ENCODE measurements at regions not wholly inside any gene's neighbourhood (a gene's known extent, or its start where the extent isn't known, plus 50 kb on each side); places are given as distances from the start of the nearest gene placed in this dataset.
A peak's percentile ranks its signal among the peaks of the same experiment; 100 is the strongest.
"Not testable (repeated sequence)": the region's sequence is repeated elsewhere in the genome, so short reads cannot be mapped to it uniquely, and the experiment has no call there.

DNA sequence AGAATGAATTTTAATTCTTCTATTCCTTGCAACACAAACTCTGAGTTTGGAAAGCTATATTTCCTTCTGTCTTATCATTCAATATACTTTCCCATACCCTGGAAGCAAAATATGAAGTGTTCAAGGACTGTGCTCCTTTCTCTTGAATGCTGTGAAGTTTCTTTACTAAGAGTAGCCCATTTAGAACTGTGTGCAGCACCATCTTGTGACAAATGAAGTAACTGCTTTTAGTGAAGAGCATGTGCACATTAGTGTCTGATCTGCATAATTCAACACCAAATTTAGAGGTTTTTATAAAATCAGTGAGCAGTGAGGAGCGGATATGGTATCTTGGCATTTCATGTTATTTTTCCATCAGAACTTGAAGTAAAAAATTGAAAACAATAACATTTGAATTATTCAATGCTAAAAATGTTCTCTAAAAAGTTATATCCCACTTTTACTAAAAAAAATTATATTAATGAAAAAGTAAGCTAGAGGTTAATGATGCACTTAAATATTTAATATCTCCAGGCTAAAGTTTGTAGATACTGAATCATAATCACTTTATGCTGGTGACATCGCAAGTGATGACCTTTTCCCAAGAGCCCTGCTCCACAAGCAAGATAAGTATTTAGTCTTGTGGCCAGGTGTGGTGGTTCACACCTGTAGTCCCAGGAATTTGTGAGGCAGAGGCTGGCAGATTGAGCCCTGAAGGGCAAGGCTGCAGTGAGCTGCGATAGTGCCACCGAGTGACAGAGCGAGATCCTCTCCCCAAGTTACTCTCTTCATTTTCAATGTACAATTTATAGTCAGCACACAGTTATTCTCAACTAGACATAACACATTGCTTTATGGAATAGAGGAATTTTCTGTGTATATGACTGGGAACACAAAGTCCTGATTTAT lies 108.8 kb upstream of the PCLO start:
- no peaks in the 10 kb centered on the region for H3K9me3 ChIP-seq (ENCODE audit: insufficient read depth, low read length)
- H3K27me3 ChIP-seq (ENCODE audit: low read depth, low read length) = no peaks in the 10 kb centered on the region
- H3K36me3 ChIP-seq (replicated peaks; ENCODE audit: low read depth, low read length) = no peaks in the 10 kb centered on the region
- no peaks in the 10 kb centered on the region for H4K20me1 ChIP-seq (ENCODE audit: insufficient read depth, low read length)
- no peak overlapping the region for H2AFZ ChIP-seq (ENCODE audit: low read depth, low read length)
- peaks cover 11% of the 10 kb centered on the region for H3K4me1 ChIP-seq (ENCODE audit: low read length)
- no peak overlapping the region for H3K9ac ChIP-seq (ENCODE audit: low read length)
- TF ChIP-seq, protein P1, sequence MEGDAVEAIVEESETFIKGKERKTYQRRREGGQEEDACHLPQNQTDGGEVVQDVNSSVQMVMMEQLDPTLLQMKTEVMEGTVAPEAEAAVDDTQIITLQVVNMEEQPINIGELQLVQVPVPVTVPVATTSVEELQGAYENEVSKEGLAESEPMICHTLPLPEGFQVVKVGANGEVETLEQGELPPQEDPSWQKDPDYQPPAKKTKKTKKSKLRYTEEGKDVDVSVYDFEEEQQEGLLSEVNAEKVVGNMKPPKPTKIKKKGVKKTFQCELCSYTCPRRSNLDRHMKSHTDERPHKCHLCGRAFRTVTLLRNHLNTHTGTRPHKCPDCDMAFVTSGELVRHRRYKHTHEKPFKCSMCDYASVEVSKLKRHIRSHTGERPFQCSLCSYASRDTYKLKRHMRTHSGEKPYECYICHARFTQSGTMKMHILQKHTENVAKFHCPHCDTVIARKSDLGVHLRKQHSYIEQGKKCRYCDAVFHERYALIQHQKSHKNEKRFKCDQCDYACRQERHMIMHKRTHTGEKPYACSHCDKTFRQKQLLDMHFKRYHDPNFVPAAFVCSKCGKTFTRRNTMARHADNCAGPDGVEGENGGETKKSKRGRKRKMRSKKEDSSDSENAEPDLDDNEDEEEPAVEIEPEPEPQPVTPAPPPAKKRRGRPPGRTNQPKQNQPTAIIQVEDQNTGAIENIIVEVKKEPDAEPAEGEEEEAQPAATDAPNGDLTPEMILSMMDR (IDR thresholded peaks at IDR 0.05; ENCODE audit: low read depth, low read length) = peak; percentile 66
- TF ChIP-seq EZH2phosphoT487 (IDR thresholded peaks at IDR 0.05; ENCODE audit: low read depth) = no peak
- no peaks in the 10 kb centered on the region for H3K79me2 ChIP-seq (ENCODE audit: low read length)
- no peak overlapping the region for H3K4me2 ChIP-seq (ENCODE audit: low read length)
- no peak overlapping the region for H3K27ac ChIP-seq (ENCODE audit: low read length)
- no peak overlapping the region for H3K4me3 ChIP-seq (ENCODE audit: low read length)

GRCh38 chr7:83270407-83270806 lies 107.7 kb upstream of the PCLO start:
- Histone ChIP-seq H3K79me2 (ENCODE audit: low read length) (no peaks in the 10 kb centered on the region), H3K27me3 (ENCODE audit: low read depth, low read length) (no peaks in the 10 kb centered on the region), H2AFZ (ENCODE audit: low read depth, low read length) (no peak overlapping the region), H3K9me3 (ENCODE audit: insufficient read depth, low read length) (no peaks in the 10 kb centered on the region), H3K36me3 (replicated peaks; ENCODE audit: low read depth, low read length) (no peaks in the 10 kb centered on the region), H3K4me3 (ENCODE audit: low read length) (no peak overlapping the region), H3K9ac (ENCODE audit: low read length) (no peak overlapping the region), H3K4me1 (ENCODE audit: low read length) (peaks cover 11% of the 10 kb centered on the region), H3K4me2 (ENCODE audit: low read length) (peak overlapping the region; percentile 40), H3K27ac (ENCODE audit: low read length) (no peak overlapping the region), H4K20me1 (ENCODE audit: insufficient read depth, low read length) (no peaks in the 10 kb centered on the region)
- TF ChIP-seq EZH2phosphoT487 (IDR thresholded peaks at IDR 0.05; ENCODE audit: low read depth) = no peak
- TF ChIP-seq, protein P1 (IDR thresholded peaks at IDR 0.05; ENCODE audit: low read depth, low read length) = no peak

DNA sequence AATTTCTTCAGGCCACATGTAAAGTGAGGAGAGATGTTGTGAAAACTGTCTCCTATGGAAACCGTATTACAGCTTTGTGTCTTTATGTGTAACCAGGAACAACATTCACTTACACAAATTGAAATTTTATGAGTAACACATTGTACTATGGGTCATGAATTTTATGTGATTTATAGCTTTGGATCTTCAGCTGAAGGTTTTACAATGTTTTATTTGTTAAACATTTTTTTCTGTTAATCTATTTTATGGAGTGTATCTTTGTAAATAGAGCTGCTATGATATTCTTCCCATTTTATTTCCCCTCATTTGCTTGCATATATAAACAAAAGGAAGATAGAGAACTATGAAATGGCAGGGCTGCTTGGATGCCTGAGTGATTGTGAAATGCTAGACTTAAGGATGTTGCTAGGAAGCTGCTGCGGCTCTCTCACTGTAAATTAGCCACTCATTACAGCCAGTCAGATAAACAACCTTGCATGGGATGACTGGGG lies 104.5 kb upstream of the PCLO start:
- peaks cover 11% of the 10 kb centered on the region for H3K4me1 ChIP-seq (ENCODE audit: low read length)
- no peaks in the 10 kb centered on the region for H3K36me3 ChIP-seq (replicated peaks; ENCODE audit: low read depth, low read length)
- H3K4me3 ChIP-seq (ENCODE audit: low read length) = no peak overlapping the region
- no peak for TF ChIP-seq EZH2phosphoT487 (IDR thresholded peaks at IDR 0.05; ENCODE audit: low read depth)
- TF ChIP-seq, protein P1 (IDR thresholded peaks at IDR 0.05; ENCODE audit: low read depth, low read length) = no peak
- no peaks in the 10 kb centered on the region for H3K79me2 ChIP-seq (ENCODE audit: low read length)
- no peaks in the 10 kb centered on the region for H4K20me1 ChIP-seq (ENCODE audit: insufficient read depth, low read length)
- no peak overlapping the region for H3K9ac ChIP-seq (ENCODE audit: low read length)
- H3K27ac ChIP-seq (ENCODE audit: low read length) = no peak overlapping the region
- no peak overlapping the region for H3K4me2 ChIP-seq (ENCODE audit: low read length)
- H3K27me3 ChIP-seq (ENCODE audit: low read depth, low read length) = no peaks in the 10 kb centered on the region
- H2AFZ ChIP-seq (ENCODE audit: low read depth, low read length) = no peak overlapping the region
- H3K9me3 ChIP-seq (ENCODE audit: insufficient read depth, low read length) = no peaks in the 10 kb centered on the region

GRCh38 chr7:83263442-83264034 lies 100.9 kb upstream of the PCLO start:
- not testable (repeated sequence) for H2AFZ ChIP-seq (ENCODE audit: low read depth, low read length); H4K20me1 ChIP-seq (ENCODE audit: insufficient read depth, low read length); H3K4me1 ChIP-seq (ENCODE audit: low read length); H3K4me2 ChIP-seq (ENCODE audit: low read length); H3K27me3 ChIP-seq (ENCODE audit: low read depth, low read length); H3K36me3 ChIP-seq (replicated peaks; ENCODE audit: low read depth, low read length); H3K27ac ChIP-seq (ENCODE audit: low read length); H3K4me3 ChIP-seq (ENCODE audit: low read length); H3K79me2 ChIP-seq (ENCODE audit: low read length); H3K9ac ChIP-seq (ENCODE audit: low read length); H3K9me3 ChIP-seq (ENCODE audit: insufficient read depth, low read length)
